ENCODE measurements at regions not wholly inside any gene's neighbourhood (a gene's known extent, or its start where the extent isn't known, plus 50 kb on each side); places are given as distances from the start of the nearest gene placed in this dataset.
"Not testable (repeated sequence)": the region's sequence is repeated elsewhere in the genome, so short reads cannot be mapped to it uniquely, and the experiment has no call there.

DNA sequence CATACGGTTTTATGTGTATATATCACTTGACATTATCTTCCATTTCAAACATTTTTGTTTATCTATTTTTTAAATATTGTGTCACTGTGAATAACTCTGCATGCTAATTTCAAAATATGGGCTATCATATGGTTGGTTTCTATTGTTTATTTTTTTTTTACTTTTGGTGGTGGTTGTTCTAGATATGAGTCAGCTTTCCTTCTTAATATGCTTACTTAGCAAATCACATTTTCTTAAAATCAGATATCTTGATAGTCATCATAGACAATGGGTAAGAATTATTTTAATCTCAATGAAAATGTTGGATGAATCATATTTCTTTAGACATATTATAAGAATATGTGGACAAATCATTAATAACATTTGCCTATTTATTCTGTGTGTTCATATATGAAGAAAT lies 881.5 kb downstream of the BRINP3 start:
- DNase-seq (ENCODE audit: low spot score) = no peak

DNA sequence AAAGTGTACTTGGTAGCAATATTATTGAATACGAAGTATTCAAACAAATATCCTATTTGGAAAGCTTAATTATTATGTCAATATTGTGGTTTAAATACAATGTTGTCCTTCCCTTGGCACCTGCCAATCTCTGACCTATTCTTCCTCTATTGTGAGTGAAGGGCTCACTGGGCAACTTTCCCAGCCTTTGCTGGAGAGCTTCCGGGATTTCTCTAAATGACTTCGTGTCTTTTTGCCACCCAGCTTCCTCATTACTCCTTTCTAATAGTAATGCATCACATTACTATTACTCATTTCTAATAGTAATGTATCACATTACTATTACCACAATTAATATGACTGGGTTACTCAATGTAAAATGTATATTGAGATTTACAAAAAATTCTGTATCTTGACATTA lies 880.6 kb downstream of the BRINP3 start:
- DNase-seq (ENCODE audit: low spot score) = no peak

DNA sequence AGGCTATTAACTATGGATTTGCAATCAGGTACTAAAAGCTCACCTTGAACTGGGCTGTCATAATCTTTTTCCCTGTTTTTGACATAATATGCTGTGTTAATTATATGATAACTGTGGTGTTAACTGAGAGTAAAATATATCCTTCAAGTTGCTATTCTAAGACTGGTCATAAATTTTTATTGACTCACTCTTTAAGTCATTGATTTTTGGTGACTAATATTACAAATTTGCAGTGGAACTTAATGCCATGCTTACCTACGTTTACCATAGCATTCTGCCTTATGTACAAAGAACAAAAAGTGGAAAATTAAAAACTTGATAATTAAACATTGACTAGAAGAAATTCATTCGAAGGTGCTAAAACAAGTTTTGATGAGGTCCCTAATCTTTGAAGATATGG lies 872.4 kb downstream of the BRINP3 start:
- no peak for DNase-seq (ENCODE audit: low spot score)

DNA sequence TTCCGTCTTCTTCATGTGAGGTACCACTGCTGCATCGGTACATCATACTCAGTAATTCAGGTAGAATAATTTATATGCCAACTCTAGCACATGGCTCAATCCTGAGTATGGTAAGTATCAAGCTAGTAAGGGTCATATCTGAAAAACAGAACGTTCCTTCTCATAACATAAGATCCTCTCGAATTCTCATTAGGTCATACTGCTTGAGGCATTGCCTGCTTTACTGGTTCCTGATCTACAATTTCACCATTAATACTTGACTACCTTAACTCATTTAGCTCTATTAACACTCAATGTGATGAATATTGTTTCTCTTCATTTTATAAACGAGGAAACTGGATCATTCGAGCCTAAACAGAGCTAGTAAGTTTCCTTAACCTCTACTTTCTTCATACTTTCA lies 871.6 kb downstream of the BRINP3 start:
- DNase-seq (ENCODE audit: low spot score) = no peak

DNA sequence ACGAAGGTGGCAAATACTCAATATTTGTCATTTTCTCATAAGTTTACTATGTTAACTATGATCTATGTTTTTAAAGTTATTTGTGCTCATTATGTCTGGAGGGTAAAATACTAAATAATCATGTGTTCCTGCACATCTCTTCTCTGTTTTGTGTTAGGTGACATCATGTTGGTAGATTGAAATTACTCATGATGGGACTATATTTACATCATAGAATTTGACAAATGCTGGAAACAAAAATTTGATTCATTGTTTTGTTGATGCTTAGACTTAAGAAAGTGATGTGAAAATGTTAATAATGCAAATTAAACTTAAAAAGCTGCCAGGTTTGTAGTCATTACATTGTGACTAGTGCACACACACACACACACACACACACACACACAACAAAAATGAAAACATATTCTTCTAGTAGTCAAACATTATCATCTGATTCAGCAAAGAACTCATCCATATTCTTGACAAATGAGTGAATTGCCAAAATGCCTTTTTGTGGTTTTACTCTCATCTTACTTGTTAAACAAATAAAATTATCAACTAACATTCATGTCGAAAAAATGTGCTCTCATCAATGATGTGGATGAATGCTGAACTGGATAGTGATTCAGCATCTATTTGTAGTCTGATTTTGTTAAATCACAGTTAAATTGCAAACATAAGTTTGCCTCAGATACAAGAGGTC lies 870.7 kb downstream of the BRINP3 start:
- no peak for DNase-seq (ENCODE audit: low spot score)

DNA sequence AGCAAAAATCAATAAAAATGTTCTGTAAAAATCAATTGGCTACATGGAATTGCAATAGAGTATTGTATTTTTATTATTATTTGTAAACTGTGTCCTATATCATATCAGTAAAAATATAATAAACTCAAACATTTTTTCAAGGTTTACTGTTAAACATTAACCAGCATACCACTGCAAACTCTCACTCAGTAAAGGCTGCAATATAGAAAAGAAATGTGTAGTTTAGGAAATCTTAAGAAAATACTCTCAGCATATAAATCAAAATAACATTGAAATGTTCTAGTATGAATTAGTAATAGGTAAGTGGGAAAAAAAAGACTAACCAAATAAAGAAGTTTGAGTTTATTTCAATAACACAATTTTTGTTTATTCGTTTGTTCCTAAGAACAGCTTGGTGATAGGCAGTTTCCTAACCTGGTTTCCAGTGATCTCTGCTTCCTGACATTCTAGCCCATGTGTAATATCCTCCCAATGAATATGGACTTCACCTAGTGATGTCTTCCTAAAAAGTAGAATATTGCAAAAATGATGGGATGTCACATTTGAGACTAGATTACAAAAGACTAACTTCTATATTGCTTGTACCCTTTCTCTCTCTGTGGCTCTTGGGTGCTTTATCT lies 870.1 kb downstream of the BRINP3 start:
- no peak for DNase-seq (ENCODE audit: low spot score)

DNA sequence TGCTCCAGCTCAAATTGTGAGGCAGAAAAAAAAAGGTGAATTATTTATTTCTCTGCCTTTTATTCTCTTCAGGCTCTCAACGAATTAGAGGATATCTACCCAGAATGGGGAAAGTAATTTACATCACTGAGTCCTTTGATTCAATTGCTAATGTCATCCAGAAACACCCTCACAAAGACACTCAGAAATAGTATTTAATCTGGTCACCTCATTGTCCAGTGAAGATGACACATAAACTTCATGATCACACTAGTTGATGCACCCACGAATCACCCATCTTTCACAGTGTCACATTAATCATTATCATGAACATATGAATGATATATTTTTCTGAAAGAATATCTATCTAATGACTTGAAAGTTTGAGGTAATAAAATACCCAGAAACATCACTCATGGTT lies 868.5 kb downstream of the BRINP3 start:
- no peak for DNase-seq (ENCODE audit: low spot score)

DNA sequence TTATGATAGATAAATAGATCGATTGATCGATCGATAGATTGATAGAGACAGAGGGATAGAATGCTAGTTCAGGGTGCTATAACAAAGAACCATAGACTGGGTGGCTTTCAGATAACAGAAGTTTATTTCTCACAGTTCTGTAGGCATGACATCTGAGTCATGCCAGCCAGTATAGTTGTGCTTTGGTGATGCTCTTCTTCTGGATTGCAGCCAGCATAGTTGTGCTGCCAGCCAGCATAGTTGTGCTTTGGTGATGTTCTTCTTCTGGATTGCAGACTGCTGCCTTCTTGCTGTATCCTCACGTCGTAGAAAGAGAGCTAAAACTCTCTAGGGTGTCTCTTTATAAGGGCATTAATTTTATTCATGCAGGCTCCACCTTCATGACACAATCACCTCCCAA lies 860.8 kb downstream of the BRINP3 start:
- no peak for DNase-seq (ENCODE audit: low spot score)

DNA sequence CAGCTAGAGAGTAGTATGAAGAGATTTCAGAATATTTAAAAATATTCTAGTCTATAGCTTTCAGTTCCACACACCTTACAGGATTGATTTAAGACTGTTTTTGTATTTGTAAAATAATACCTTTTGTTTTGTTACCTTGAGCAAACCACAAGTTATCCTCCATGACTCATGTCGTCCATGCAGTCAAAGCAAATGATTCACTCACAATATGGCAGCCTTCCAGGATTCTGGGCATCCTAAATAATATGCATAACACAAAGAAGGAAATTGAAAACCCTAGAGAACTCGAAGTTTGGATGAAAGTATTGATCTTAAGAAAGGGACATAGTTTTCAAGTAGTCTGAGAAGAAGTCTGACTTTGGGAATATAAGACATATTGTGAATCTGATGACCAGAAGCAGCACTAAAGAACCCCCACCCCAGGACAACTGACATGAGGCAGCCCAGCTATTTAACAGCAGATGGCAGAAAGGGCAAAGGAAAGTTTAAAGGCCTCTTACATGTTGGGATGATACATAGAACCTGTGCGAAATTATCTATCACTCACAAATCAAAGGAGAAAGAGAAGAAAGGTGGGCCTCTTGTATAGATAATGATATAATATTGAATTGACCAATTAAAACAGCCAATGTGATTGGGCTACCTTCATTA lies 857.9 kb downstream of the BRINP3 start:
- no peak for DNase-seq (ENCODE audit: low spot score)

DNA sequence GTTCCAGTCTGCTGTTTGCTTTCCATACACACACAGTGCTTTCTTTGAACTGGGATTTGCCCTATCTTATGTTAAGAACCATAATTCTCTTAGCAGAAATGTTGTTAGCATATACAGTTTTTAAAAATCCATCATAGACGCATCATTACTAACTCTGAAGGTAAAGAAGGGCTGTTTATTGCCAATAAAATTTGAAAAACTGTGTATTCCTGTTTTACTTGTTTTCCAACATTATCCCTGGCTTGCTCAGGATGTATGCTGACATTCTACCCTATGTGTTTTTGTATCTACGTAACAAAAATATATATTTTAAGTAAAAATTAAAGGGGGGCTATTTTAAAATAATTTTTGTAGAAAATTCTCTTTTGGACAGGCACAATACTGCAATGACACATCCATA lies 857.2 kb downstream of the BRINP3 start:
- DNase-seq (ENCODE audit: low spot score) = no peak

DNA sequence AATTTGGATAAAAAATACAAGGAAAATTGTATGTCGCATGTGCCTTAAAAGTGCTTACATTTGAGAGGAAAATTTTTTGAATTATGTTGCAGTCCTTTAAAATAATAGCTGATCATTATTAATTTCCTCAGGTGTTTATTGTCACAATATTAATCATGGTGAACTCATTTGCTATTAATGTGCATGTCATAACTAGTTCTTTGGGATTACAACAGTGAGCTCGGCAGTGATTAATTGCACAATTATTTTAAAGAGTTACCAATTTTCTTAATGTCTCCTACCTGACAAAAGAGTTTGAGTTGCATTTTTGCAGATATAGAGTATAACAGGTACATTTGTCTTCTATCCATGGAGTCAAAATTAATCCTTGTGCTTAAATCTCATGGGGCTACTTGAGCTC lies 854.3 kb downstream of the BRINP3 start:
- DNase-seq (ENCODE audit: low spot score) = no peak

DNA sequence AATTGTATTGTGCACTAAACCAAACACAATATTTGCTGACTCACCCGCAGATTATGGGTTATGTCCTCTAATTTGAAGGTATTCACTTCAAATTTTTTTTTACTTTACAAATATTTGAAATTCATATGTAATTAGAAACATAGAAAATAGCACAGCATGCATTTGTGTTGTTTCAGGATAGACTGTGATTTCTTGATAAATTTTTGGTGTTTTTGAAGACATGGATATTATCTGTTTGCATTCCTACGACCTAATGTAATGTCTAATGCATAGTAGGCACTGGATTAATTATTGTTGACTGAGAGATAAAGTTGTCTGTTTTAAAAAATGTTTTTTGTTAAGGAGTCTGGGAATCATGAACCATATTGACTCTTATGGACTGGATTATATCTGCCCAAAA lies 850.2 kb downstream of the BRINP3 start:
- no peak for DNase-seq (ENCODE audit: low spot score)

DNA sequence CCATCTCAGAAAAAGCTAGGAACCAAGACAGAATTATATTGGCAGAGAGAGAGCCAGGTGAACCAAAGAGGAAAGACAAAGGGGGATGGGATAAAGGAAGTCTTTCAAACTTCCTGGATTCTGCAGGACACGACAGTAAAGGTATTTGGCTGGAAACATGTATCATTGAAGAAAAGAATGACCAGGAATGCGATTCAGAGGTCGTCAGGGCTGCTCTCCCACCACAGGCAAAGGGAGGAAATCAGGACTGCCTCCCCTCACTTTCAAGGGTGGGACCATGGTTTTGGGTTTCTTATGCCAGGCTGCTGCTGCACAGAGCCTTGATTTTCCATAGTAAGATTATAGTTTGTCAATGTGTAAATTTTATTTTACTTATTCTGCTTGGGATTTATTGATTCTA lies 848.8 kb downstream of the BRINP3 start:
- DNase-seq (ENCODE audit: low spot score) = no peak

DNA sequence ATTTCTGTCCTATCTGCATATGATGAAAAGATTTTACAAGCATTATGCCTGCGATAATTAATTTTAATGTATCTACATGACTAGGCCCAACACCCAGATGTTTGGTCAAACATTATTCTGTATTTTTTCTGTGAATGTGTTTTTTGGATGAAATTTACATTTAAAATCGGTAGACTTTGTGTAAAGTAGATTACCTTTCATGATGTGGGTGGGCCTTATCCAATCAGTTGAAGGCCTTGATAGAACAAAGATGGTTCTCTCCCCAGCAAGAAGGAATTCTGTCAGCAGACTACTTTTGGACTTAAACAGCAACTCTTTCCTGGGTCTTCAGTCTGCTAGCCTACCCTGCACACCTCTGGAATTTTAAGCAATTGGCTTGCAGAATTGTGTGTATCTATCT lies 844.0 kb downstream of the BRINP3 start:
- DNase-seq (ENCODE audit: low spot score) = no peak

DNA sequence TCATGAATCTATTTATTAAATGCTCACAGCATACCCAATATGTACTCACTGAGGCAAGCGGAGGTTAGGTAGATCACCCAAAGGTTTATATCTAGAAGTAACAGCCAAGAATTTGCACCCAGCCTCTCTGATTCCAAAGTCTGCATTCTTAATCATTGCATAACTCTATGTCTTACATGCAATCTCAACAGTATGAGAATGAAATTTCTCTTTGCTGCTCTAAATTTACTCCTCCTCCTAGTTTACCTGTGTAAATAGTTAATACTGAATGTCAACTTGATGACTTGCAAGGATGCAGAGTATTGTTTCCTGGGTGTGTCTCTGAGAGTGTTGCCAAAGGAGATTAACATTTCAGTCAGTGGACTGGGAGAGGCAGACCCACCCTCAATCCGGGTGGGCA lies 840.6 kb downstream of the BRINP3 start:
- no peak for DNase-seq (ENCODE audit: low spot score)

DNA sequence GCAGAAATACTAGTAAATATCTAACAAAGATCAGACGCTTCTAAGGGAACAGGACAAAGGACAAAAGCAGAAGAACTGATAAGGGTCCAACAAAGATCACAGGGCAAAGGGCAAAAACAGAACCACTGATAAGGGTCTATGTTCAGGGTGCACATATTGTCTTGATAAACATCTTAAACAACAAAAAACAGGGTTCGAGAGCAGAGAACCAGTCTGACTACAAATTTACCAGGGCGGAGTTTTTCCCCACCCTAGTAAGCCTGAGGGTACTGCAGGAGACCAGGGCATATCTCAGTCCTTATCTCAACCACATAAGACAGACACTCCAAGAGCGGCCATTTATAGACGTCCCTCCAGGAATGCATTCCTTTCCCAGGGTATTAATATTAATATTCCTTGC lies 833.5 kb downstream of the BRINP3 start:
- not testable (repeated sequence) for DNase-seq (ENCODE audit: low spot score)

DNA sequence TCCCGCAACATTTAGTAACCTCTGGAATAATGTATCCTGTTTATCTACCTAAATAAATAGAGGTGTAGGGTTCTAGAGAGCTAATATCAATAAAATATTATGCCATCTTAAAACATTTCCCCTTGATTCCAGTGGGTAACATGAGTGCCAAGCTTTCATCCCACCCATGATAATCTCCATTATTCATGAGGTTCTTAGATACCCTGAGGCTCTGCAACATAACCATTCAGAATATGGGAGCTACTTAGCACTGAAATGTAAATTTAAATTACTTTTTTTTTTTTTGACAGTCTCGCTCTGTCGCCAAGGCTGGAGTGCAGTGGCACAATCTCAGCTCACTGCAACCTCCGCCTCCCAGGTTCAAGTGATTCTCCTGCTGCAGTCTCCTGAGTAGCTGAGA lies 832.7 kb downstream of the BRINP3 start:
- DNase-seq (ENCODE audit: low spot score) = no peak

DNA sequence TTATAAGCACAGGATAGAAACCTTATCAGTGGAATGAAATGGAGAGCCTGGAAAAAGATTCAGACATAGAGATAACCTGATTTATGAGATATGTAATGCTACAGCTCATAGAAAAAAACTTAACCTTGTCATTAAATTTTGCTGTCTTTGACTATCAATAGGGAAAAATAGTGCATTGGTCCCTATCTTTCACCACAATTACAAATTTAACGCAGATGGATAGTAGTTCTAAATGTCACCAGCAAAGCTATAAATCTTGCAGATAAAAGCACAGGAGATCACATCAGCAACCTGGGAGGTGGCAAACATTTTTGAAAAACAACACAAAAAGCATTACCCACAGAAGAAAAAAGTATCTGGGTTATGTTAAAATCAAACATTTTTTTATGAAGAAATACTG lies 831.6 kb downstream of the BRINP3 start:
- no peak for DNase-seq (ENCODE audit: low spot score)

DNA sequence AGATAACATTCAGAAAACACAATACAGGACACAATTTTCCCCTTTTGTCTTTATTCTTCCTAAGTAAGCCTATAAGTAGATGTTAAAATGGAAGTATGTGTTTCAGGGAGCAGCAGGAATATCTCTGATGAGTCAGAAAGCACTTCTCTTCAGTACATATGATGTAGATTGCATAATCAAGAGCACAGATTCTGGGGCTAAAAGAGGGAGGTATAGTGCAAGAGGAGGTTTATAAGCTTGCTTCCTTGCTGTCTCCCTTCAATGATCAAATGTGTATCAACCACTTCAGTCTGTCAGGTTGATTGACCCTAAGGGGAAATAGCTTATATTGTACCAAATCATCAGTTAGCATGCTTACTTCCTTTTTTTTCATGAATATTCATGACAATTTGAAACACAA lies 822.8 kb downstream of the BRINP3 start:
- no peak for DNase-seq (ENCODE audit: low spot score)

DNA sequence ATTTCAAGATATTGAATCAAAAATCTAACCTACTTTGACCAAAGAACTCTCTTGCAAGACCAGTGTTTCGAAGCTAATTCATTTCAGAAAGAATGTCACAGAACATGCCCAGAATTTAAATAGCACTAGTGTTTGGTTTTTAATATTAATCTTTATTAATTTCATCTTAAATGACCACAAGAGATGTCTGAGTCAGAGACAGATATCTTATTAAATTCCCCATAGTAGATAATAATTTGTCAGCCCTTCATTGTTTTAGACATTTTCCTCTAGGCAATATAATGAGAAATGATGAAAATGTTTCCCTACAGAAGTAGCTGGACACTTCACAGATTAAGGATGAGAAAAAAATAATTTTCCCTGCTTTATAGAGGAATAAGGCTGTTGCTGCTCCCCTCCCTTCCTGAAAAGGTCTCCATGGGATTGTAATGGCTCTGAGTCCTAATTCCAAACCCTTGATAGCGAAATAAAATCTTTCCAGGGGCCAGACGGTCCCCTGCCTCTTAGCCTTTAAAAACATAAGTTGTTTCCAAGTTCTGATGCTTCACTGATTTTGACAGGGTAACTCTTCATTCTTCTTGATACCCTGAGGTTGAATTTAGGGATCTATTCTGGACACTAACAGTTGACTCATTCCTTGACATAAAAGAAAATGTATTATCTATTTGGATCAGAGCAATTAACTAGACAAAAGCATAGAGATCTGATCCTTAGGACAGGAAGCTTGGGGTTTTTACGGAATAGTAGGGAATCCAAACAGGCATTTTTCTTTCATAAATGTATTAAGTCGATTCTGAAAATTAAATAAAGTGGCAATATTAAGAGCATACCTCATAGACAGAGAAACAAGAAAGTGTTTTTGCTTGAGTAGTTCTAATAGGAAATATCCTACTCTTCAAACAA lies 820.8 kb downstream of the BRINP3 start:
- no peak for DNase-seq (ENCODE audit: low spot score)

DNA sequence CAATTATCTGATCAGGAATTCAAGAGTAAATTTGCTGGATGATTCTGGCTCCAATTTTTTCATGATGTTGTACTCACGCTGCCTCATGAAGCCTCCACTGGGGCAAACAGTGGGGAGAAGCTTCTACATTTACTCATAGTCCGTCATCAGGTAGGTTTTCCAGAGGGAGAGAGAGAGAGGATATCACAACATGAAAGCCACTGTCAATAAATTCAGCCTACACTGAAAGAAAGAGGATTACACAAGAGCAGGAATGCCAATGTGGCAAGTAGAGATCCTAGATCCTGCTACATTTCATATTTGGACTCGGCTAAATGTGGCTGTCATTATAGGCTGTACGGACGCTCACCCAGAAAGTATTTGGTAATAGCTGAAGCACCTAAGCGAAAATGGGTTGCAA lies 819.9 kb downstream of the BRINP3 start:
- DNase-seq (ENCODE audit: low spot score) = no peak

DNA sequence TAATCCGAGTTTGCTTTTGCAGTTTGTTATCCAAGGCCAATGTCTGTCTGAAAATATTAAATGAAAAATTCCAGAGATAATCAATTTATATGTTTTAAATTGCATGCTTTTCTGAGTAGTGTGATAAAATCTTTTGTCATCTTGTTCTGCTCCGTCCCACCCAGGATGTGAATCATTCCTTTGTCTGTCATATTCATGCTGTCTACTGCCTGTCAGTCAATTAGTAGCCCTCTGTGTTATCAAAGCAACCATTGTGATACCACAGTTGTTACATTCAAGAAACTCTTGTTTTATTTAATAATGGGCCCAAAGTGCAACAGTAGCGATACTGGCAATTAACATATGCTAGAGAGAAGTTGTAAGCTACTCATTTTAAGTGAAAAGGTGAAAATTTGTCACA lies 819.3 kb downstream of the BRINP3 start:
- DNase-seq (ENCODE audit: low spot score) = no peak

DNA sequence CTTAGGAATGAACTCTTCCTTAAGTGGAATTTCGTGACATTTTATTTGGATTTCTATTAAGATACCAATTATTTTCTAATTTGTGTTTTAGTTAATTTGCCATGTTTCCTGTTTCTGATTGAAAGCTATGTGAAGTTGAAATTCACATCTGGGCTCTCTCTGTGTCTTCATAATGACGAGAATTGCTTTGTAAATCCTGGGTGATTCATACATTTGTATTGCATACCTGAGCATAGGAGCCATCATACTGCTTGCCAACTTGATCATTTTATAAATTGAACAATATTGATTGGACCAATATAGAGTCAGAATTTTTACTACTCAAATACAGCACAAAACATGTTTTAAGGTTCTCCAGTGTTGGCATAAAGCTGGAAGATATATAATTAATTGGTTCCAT lies 817.9 kb downstream of the BRINP3 start:
- no peak for DNase-seq (ENCODE audit: low spot score)
